HT1080 (cell line): ENCODE measurements at regions not wholly inside any gene's neighbourhood (a gene's known extent, or its start where the extent isn't known, plus 50 kb on each side); places are given as distances from the start of the nearest gene placed in this dataset.

Source experiments
- DNase-seq: peaks from one replicate; pipeline ENCODE4 v3.0.0-alpha.2; 2015; ENCODE audit warnings: low read depth

- DNase-seq, result no peak
Measured at GRCh38 chr9:84393266-84393950, 52.9 kb upstream of the SLC28A3 start.

DNA sequence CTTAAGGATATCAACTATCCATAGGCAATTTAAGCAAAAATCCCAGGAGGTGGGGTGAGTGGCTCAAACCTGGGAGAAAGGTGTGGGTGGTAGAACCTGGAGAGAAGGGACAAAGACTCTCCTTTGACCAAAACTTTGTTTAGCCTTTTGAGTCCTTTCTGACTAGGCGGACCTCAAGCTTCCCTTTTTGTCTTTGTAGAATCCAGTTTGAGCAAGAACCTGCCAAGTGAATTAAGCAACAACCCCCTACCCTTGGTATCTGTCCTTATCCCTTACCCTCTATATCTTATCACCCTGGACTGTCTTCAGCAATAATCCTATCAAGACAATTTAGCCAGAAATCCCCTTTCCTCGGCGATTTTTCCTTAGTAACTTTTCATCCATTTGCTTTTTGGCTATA is 53.5 kb upstream of the SLC28A3 start:
- no peak for DNase-seq

GRCh38 chr9:84397151-84397728 is 56.7 kb upstream of the SLC28A3 start:
- DNase-seq, result peak; percentile 61

- peak; percentile 64 for DNase-seq
Measured at GRCh38 chr9:84397822-84398221, 57.3 kb upstream of the SLC28A3 start.

DNA sequence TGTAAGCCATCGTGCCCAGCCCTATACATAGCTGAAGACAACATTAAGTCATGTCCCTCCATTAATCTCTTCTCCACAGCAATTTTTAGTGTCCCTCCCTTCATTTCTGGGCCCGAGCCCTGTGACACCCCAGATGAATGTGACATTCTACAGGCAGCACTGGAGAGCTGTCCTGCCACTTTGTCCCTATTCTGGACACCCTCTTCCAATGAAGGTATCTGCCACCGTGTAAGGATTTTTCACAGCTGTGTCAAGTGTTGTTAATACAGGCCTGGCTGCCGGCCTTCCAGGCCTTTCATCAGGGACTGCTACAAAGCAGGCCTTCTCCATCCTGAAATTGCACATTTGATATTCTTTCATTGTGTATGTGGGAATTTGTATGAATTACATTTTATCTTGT is 62.0 kb upstream of the SLC28A3 start:
- no peak for DNase-seq

GRCh38 chr9:84403288-84403687 is 62.7 kb upstream of the SLC28A3 start:
- no peak for DNase-seq

- DNase-seq, result no peak
Measured at GRCh38 chr9:84404095-84404686, 63.6 kb upstream of the SLC28A3 start.

- DNase-seq, result no peak
Measured at GRCh38 chr9:84405667-84406066, 65.1 kb upstream of the SLC28A3 start.

DNA sequence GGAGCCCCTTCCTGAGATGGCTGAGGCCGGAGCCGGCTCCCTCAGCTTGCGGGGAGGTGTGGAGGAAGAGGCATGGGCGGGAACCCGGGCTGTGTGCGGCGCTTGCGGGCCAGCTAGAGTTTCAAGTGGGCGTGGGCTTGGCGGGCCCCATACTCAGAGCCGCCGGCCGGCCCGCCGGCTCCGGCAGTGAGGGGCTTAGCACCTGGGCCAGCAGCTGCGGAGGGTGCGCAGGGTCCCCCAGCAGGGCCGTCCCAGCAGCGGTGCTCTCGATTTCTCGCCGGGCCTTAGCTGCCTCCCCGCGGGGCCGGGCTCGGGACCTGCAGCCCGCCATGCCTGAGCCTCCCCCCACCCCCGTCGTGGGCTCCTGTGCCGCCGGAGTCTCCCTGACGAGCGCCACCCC is 67.9 kb upstream of the SLC28A3 start:
- DNase-seq, result no peak

- no peak for DNase-seq
Measured at GRCh38 chr9:84411683-84412267, 71.2 kb upstream of the SLC28A3 start.

- no peak for DNase-seq
Measured at GRCh38 chr9:84412654-84413053, 72.1 kb upstream of the SLC28A3 start.

GRCh38 chr9:84413301-84413700 is 72.7 kb upstream of the SLC28A3 start:
- no peak for DNase-seq

- DNase-seq, result no peak
Measured at GRCh38 chr9:84419031-84419602, 78.6 kb upstream of the SLC28A3 start.

DNA sequence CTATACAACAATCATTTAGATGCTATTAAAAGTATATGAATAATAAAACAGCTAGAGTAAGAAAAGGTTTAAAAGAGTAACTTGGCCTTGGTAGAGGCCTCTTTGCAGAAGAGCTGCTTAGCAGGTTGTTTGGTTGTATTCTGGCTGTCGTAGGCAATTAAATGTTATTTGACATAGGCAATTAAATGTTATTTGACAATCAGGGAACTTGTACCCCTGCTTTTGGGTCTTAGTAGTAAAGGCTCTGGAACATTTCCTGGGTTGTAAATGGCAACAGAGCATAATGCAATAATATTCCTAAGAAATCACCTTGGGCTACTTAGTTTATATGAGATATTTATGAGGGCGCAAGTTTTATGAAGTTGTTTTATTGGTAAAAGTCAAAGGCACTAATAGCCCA is 84.4 kb upstream of the SLC28A3 start:
- DNase-seq, result no peak

GRCh38 chr9:84432746-84433145 is 92.2 kb upstream of the SLC28A3 start:
- DNase-seq, result no peak

DNA sequence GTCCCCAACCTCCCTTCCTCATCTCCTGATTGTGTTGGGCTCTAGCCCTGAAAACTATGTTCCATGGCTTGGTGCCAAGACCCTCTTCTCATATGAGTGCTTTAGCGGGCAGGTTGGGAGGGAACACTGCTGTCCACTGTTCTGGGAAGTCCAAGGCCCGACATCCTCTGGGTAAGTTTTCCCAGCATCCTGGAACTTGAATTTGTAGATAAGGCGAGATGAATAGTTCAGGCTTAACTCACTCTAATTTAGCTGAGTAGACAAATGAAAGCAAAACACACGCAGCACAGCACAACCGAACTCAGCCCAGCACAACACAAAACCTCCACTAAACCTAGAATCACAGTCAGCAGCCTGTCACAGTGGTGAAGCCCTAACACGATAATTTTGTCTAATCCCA is 95.3 kb upstream of the SLC28A3 start:
- no peak for DNase-seq

GRCh38 chr9:84436386-84437109 is 96.0 kb upstream of the SLC28A3 start:
- no peak for DNase-seq

GRCh38 chr9:84438391-84438790 is 97.8 kb upstream of the SLC28A3 start:
- no peak for DNase-seq

GRCh38 chr9:84439250-84439649 is 98.7 kb upstream of the SLC28A3 start:
- DNase-seq, result no peak

DNA sequence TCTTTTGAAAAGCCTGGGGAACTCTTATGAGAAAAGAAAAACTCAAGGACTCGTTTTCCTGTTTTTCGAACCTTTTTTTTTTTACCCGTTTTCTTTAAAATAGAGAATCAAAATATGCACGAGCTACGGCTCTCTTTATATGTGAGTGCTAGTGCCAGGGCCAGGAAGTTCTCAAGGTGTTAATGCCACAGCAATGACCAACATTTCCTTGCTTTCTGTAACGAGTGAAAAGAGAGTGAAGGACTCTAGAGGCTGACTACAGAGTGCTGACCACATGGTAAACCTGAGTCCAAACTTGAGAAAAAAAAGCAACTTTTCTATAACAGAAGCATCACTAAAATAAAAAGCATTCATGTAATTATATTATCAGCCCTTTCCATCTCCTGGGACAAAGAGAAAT is 102.2 kb upstream of the SLC28A3 start:
- DNase-seq, result no peak

DNA sequence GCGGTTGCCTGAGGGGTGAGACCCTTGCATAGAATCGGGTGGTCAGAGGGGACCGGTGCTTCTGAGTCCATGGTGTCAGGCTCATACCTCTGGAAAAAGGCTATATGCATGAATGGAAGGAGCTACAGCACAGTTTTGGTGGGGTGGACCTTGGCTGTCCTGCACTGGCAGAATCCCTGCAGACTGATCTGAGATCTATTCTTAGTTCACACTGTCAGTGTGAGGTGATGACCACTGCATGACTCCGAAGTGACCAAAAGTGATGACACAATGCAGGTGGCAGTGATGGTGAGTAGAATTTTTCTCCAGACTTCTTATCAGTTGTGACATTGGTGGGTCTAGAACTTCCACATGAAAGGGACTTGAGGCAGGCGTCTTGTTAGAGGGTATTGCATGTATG is 105.2 kb upstream of the SLC28A3 start:
- no peak for DNase-seq

DNA sequence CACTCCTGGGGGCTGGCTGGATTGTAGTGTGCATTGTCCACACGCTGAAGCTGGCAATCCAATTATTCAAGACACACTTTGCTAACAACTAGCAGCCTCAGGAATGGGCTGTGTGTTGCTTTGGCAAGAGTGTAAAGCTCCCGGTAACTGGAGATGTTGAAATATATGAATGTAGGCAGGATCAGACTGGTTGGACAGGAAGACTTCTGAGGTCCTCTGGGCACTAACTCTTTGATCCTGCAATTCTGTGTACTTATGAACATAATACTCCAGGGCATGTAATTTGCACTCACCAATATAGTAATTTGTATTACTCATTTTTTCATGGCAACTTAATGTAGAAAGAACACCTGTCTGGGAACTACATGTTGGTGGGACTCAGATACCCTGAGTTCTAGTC is 106.7 kb upstream of the SLC28A3 start:
- no peak for DNase-seq
